Keratinocyte (primary cell): ENCODE measurements at regions not wholly inside any gene's neighbourhood (a gene's known extent, or its start where the extent isn't known, plus 50 kb on each side); places are given as distances from the start of the nearest gene placed in this dataset.

Source experiments
- EZH2 ChIP-seq: IDR thresholded peaks from one replicate; pipeline ENCODE4 v1.6.1; 2012; ENCODE audit warnings: inconsistent platforms, mild to moderate bottlenecking, low read length, moderate library complexity
- TF ChIP-seq, protein P1 (sequence below), 3 experiments: IDR thresholded peaks in 1 of 3; conservative IDR thresholded peaks in 1 of 3; optimal IDR thresholded peaks in 1 of 3; 2 replicates in 2 of 3; 3 replicates in 1 of 3; pipeline versions ENCODE3 to v1.5.1; 2011; ENCODE audit warnings: low read length in 3 of 3, mild to moderate bottlenecking in 3 of 3, moderate library complexity in 2 of 3, control low read depth in 1 of 3, inconsistent platforms in 1 of 3; ENCODE audit not compliant: insufficient read depth in 2 of 3; ENCODE audit errors: extremely low read depth in 1 of 3

DNA sequence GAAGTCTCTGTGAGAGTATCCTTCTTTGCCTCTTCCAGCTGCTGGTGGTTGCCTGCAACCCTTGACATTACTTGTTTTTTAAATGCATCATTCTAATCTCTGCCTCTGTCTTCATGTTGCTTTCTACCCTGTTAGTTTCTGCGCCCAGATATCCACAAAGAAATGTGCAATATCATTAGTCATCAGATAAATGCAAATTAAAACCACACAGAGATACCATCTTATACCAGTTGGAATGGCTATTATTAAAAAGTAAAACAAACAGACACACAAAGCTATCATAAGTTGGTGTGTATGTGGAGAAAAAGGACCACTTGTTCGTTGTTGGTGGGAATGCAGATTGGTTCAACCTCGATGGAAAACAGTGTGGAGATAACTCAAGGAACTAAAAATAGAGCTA is 517.4 kb downstream of the FAT4 start:
- TF ChIP-seq, protein P1, sequence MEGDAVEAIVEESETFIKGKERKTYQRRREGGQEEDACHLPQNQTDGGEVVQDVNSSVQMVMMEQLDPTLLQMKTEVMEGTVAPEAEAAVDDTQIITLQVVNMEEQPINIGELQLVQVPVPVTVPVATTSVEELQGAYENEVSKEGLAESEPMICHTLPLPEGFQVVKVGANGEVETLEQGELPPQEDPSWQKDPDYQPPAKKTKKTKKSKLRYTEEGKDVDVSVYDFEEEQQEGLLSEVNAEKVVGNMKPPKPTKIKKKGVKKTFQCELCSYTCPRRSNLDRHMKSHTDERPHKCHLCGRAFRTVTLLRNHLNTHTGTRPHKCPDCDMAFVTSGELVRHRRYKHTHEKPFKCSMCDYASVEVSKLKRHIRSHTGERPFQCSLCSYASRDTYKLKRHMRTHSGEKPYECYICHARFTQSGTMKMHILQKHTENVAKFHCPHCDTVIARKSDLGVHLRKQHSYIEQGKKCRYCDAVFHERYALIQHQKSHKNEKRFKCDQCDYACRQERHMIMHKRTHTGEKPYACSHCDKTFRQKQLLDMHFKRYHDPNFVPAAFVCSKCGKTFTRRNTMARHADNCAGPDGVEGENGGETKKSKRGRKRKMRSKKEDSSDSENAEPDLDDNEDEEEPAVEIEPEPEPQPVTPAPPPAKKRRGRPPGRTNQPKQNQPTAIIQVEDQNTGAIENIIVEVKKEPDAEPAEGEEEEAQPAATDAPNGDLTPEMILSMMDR (optimal IDR thresholded peaks at IDR 0.05 in 1 of 3, IDR thresholded peaks at IDR 0.05 in 1 of 3, conservative IDR thresholded peaks at IDR 0.05 in 1 of 3; ENCODE audit: extremely low read depth in 1 of 3, insufficient read depth in 2 of 3, low read length in 3 of 3): no peak
- no peak for TF ChIP-seq EZH2
